ENCODE measurements at regions not wholly inside any gene's neighbourhood (a gene's known extent, or its start where the extent isn't known, plus 50 kb on each side); places are given as distances from the start of the nearest gene placed in this dataset.

GRCh38 chr17:65401561-65401960, 159.9 kb downstream of the AXIN2 start:
- TF ChIP-seq CTCF (IDR thresholded peaks at IDR 0.05) = no peak
- TF ChIP-seq POLR2A (IDR thresholded peaks at IDR 0.05) = no peak
